GM06990 (cell line): ENCODE measurements at regions not wholly inside any gene's neighbourhood (a gene's known extent, or its start where the extent isn't known, plus 50 kb on each side); places are given as distances from the start of the nearest gene placed in this dataset.

Experiments used
- DNase-seq: peaks from one replicate; pipeline ENCODE4 v3.0.0-alpha.2; 2011; ENCODE audit not compliant: insufficient read length; ENCODE audit errors: extremely low read depth
- H3K27me3 ChIP-seq: replicated peaks from 2 replicates; pipeline ENCODE4 v1.6.0; 2011; ENCODE audit warnings: low read length; ENCODE audit not compliant: control insufficient read depth, insufficient read depth
- H3K36me3 ChIP-seq: 2 replicates; pipeline ENCODE4 v1.5.1; 2011; ENCODE audit warnings: low read length; ENCODE audit not compliant: control insufficient read depth, insufficient read depth
- H3K4me3 ChIP-seq: replicated peaks from 2 replicates; pipeline ENCODE4 v1.5.1; 2011; ENCODE audit warnings: low read depth, mild to moderate bottlenecking, control low read depth, low read length
- TF ChIP-seq, protein P1 (sequence below): IDR thresholded peaks from 2 replicates; pipeline ENCODE4 v1.5.1; 2011; ENCODE audit warnings: low read length, control low read depth, mild to moderate bottlenecking, inconsistent platforms; ENCODE audit not compliant: insufficient read depth, poor library complexity, severe bottlenecking

DNA sequence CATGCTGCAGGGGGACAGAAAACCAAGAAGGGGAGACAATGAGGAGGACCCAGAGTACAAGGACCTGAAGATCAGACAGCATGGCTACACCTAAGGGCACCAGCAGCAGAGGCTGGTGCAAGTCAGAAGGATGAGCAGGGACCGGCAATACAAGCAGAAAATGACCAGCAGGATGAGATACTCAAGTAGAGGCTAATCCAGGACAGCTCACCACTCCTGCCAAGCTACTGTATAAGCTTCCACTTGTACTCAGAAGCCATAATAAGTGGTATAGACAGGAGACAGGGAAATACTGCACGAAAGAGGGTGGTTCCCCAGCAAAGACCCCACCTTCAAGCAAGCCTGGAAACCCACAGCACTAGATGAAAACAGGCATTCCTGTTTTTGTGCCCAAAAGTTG, 138.7 kb upstream of the ZC3H12C start:
- Histone ChIP-seq H3K27me3 (no peaks in the 10 kb centered on the region), H3K4me3 (no peak overlapping the region), H3K36me3 (no peaks in the 10 kb centered on the region)
- TF ChIP-seq, protein P1, sequence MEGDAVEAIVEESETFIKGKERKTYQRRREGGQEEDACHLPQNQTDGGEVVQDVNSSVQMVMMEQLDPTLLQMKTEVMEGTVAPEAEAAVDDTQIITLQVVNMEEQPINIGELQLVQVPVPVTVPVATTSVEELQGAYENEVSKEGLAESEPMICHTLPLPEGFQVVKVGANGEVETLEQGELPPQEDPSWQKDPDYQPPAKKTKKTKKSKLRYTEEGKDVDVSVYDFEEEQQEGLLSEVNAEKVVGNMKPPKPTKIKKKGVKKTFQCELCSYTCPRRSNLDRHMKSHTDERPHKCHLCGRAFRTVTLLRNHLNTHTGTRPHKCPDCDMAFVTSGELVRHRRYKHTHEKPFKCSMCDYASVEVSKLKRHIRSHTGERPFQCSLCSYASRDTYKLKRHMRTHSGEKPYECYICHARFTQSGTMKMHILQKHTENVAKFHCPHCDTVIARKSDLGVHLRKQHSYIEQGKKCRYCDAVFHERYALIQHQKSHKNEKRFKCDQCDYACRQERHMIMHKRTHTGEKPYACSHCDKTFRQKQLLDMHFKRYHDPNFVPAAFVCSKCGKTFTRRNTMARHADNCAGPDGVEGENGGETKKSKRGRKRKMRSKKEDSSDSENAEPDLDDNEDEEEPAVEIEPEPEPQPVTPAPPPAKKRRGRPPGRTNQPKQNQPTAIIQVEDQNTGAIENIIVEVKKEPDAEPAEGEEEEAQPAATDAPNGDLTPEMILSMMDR, result no peak
- DNase-seq, result no peak

DNA sequence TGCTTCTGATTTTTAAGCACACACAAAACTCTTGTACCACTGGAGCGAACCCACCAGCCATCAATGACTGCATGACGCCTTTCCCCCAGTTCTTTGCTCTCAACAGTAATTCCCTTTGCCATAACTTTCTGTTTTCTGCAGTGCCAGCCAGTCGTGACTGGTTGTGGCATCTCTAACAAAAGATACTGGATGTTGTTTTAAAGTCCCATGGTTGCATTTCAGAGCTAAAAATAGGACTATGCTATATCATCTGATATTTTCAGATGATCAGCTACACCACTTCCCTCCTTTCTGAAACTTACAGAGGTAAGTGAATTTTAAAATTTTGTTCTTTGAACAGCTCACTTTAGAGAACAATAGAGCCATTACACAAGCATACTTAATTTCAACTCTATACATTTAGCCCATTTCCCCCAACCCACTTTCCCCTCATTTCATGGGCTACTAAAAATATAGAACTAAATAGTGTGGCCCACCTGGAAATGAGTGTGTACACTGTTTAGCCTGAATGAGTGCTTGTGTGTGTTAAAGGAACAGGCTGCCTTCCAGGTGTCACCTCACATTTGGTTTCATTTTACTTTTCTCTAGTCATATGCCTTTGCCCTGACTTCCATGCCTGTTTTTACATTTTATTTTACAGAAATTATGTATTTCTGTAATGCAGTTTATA, 136.9 kb upstream of the ZC3H12C start:
- Histone ChIP-seq H3K27me3 (no peaks in the 10 kb centered on the region), H3K4me3 (peak overlapping the region; percentile 7; the same call in 1 of the 2 replicates), H3K36me3 (no peaks in the 10 kb centered on the region)
- DNase-seq, result no peak
- TF ChIP-seq, protein P1, result no peak

DNA sequence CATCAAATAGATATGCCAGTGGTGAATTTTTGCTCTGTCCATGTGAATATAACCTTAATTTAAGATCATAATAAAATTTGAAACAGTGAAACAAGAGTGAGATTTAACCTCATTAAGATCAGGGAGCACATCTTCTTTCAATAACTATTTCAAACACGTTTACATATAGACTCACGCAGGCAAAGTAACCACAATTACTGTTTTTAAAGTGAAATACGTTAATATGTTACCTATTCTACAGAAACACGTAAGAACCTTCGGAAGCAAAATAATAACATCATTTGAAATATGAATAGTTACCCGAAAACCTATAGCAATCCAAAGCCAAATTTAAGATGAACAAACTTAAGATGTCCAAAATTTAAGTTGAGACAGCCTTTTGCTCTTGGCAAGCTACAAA, 136.2 kb upstream of the ZC3H12C start:
- TF ChIP-seq, protein P1, result no peak
- Histone ChIP-seq H3K4me3 (no peak overlapping the region), H3K36me3 (no peaks in the 10 kb centered on the region), H3K27me3 (no peaks in the 10 kb centered on the region)
- no peak for DNase-seq

DNA sequence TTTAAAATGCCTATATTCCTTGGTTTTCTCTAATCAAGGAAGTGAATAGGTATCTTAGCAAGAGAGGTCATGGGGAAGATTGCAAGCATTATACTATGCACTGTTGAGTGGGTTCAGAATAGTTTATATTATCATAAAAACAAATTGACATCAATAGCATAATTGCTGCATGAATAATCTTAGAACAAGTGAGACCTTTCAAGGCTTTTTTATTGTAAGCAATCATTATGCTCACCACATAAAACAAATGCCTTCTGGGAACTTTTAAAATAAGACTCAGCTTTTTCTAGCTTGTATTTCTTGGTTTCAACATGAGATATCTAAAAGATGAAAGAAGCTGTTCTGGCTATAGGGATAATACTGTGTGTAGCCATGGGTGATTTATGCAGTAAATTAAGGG, 135.6 kb upstream of the ZC3H12C start:
- no peak for DNase-seq
- Histone ChIP-seq H3K27me3 (no peaks in the 10 kb centered on the region), H3K4me3 (no peak overlapping the region), H3K36me3 (no peaks in the 10 kb centered on the region)
- TF ChIP-seq, protein P1, result no peak

DNA sequence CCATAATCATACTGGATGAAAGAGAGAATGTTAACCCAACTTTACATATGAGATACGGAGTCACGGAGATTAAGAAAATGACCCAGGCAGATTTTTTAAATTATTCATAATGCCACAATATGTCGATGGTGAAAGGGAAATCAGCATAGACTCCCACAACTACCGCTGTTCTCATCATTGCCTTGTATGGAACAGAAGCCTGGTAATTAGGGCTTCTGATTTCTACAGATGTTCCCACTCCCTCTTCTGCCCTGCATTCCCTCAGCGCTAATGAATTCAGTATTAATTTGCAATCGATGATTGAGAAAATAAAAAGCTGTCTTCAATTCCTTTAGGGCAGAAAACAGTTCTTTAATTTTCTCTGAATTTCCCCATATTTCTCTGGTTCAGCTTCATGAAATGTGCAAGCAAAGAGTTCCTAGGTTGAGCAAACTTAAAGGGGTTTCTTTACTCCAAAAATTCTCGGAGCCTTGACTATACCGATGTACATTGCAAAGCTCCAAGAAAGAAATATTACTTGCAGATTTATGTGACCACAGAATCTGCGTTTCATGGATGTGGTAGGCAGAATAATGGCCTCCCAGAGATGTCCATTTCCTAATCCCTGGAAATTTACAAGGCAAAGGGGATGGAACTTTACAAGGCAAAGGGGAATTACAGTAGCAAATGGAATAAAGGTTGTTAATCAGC, 134.9 kb upstream of the ZC3H12C start:
- Histone ChIP-seq H3K27me3 (no peaks in the 10 kb centered on the region), H3K36me3 (no peaks in the 10 kb centered on the region), H3K4me3 (no peak overlapping the region)
- TF ChIP-seq, protein P1, result no peak
- no peak for DNase-seq
